Upper lobe of right lung (tissue), 1 donor: ENCODE measurements at regions not wholly inside any gene's neighbourhood (a gene's known extent, or its start where the extent isn't known, plus 50 kb on each side); places are given as distances from the start of the nearest gene placed in this dataset.

Source experiments
- ATAC-seq: fragments of 200-7000 bp; cut with Tn5 transposase; one replicate; pipeline ENCODE4 v1.9.1; 2020; ENCODE audit warnings: mild to moderate bottlenecking, moderate library complexity
- DNase-seq: peaks from one replicate; pipeline ENCODE4 v3.0.0-alpha.2; 2020
- H3K27ac ChIP-seq: fragments of 200-600 bp; one replicate; pipeline ENCODE4 v1.8.0; 2022
- H3K27me3 ChIP-seq: fragments of 200-600 bp; one replicate; pipeline ENCODE4 v1.8.0; 2022; ENCODE audit warnings: mild to moderate bottlenecking
- H3K36me3 ChIP-seq: fragments of 200-600 bp; one replicate; pipeline ENCODE4 v1.8.0; 2022
- H3K4me1 ChIP-seq: fragments of 200-600 bp; one replicate; pipeline ENCODE4 v1.8.0; 2022
- H3K4me3 ChIP-seq: fragments of 200-600 bp; one replicate; pipeline ENCODE4 v1.8.0; 2022; ENCODE audit warnings: mild to moderate bottlenecking
- H3K9me3 ChIP-seq: fragments of 200-600 bp; one replicate; pipeline ENCODE4 v1.8.0; 2022
- CTCF ChIP-seq: fragments of 200-600 bp; IDR thresholded peaks from one replicate; pipeline ENCODE4 v1.8.0; 2022; ENCODE audit warnings: antibody characterized with exemption
- intact Hi-C: fragments of 100-400 bp; cut with DNase I; formaldehyde crosslinking; loops from one replicate; pipeline ENCODE4 v1.11.0; 2022
- donor health status: DM: no; HTN: yes; CAD: no; lungs with severe emphysema.

- Histone ChIP-seq H3K9me3 (no peaks in the 10 kb centered on the region), H3K27ac (no peak overlapping the region), H3K27me3 (no peaks in the 10 kb centered on the region), H3K4me3 (no peak overlapping the region), H3K4me1 (no peaks in the 10 kb centered on the region), H3K36me3 (no peaks in the 10 kb centered on the region)
- intact Hi-C loops: no loop called here
- ATAC-seq (no peak), DNase-seq (no peak)
- no peak for TF ChIP-seq CTCF
Measured at GRCh38 chr20:11311659-11312224, 606.0 kb upstream of the BTBD3 start.

- no peak overlapping the region for H3K4me3 ChIP-seq
- no peak for TF ChIP-seq CTCF
- DNase-seq (no peak), ATAC-seq (no peak)
- H3K36me3 ChIP-seq: no peaks in the 10 kb centered on the region
- H3K4me1 ChIP-seq: no peaks in the 10 kb centered on the region
- intact Hi-C loops: no loop called here
- H3K9me3 ChIP-seq: no peaks in the 10 kb centered on the region
- no peaks in the 10 kb centered on the region for H3K27me3 ChIP-seq
- no peak overlapping the region for H3K27ac ChIP-seq
Measured at GRCh38 chr20:11315525-11315924, 602.2 kb upstream of the BTBD3 start.

GRCh38 chr20:11316244-11316643, 601.4 kb upstream of the BTBD3 start:
- ATAC-seq (no peak), DNase-seq (no peak)
- Histone ChIP-seq H3K9me3 (no peaks in the 10 kb centered on the region), H3K27me3 (no peaks in the 10 kb centered on the region), H3K36me3 (no peaks in the 10 kb centered on the region), H3K4me3 (no peak overlapping the region), H3K27ac (no peak overlapping the region), H3K4me1 (no peaks in the 10 kb centered on the region)
- no peak for TF ChIP-seq CTCF
- intact Hi-C loops: no loop called here

GRCh38 chr20:11320033-11320432, 597.7 kb upstream of the BTBD3 start:
- intact Hi-C loops: no loop called here
- DNase-seq: no peak
- H3K4me3 ChIP-seq: no peak overlapping the region
- H3K9me3 ChIP-seq: no peaks in the 10 kb centered on the region
- no peak for ATAC-seq
- TF ChIP-seq CTCF: no peak
- no peaks in the 10 kb centered on the region for H3K36me3 ChIP-seq
- no peaks in the 10 kb centered on the region for H3K27me3 ChIP-seq
- no peak overlapping the region for H3K27ac ChIP-seq
- H3K4me1 ChIP-seq: no peaks in the 10 kb centered on the region

- no peak for TF ChIP-seq CTCF
- no peak for DNase-seq
- no peak for ATAC-seq
- no peak overlapping the region for H3K4me3 ChIP-seq
- no peaks in the 10 kb centered on the region for H3K27me3 ChIP-seq
- H3K4me1 ChIP-seq: no peaks in the 10 kb centered on the region
- intact Hi-C loops: no loop called here
- no peak overlapping the region for H3K27ac ChIP-seq
- no peaks in the 10 kb centered on the region for H3K36me3 ChIP-seq
- H3K9me3 ChIP-seq: no peaks in the 10 kb centered on the region
Measured at GRCh38 chr20:11323816-11324215, 593.9 kb upstream of the BTBD3 start.

- H3K9me3 ChIP-seq: no peaks in the 10 kb centered on the region
- no peak overlapping the region for H3K4me3 ChIP-seq
- no peaks in the 10 kb centered on the region for H3K27me3 ChIP-seq
- H3K4me1 ChIP-seq: no peaks in the 10 kb centered on the region
- no peak for TF ChIP-seq CTCF
- intact Hi-C loops: no loop called here
- H3K36me3 ChIP-seq: no peaks in the 10 kb centered on the region
- no peak for DNase-seq
- no peak for ATAC-seq
- H3K27ac ChIP-seq: no peak overlapping the region
Measured at GRCh38 chr20:11324990-11325389, 592.7 kb upstream of the BTBD3 start.
